GM12872 (cell line): ENCODE measurements at regions not wholly inside any gene's neighbourhood (a gene's known extent, or its start where the extent isn't known, plus 50 kb on each side); places are given as distances from the start of the nearest gene placed in this dataset.

Experiments used
- CTCF ChIP-seq: IDR thresholded peaks from 3 replicates; pipeline ENCODE4 v1.5.1; 2011; ENCODE audit warnings: low read depth, mild to moderate bottlenecking, low read length, moderate library complexity; ENCODE audit not compliant: insufficient read depth

GRCh38 chr2:240304746-240305161 is 130.7 kb upstream of the GPC1 start:
- TF ChIP-seq CTCF, result no peak

- no peak for TF ChIP-seq CTCF
Observed at GRCh38 chr2:240305369-240305962, 130.0 kb upstream of the GPC1 start.

- TF ChIP-seq CTCF, result no peak
Observed at GRCh38 chr2:240306185-240306584, 129.3 kb upstream of the GPC1 start.

GRCh38 chr2:240308111-240308651 is 127.3 kb upstream of the GPC1 start:
- no peak for TF ChIP-seq CTCF

GRCh38 chr2:240309214-240309613 is 126.2 kb upstream of the GPC1 start:
- TF ChIP-seq CTCF, result no peak

GRCh38 chr2:240310201-240310600 is 125.3 kb upstream of the GPC1 start:
- TF ChIP-seq CTCF, result no peak

- no peak for TF ChIP-seq CTCF
Observed at GRCh38 chr2:240310645-240311044, 124.8 kb upstream of the GPC1 start.
